ENCODE measurements at regions not wholly inside any gene's neighbourhood (a gene's known extent, or its start where the extent isn't known, plus 50 kb on each side); places are given as distances from the start of the nearest gene placed in this dataset.

DNA sequence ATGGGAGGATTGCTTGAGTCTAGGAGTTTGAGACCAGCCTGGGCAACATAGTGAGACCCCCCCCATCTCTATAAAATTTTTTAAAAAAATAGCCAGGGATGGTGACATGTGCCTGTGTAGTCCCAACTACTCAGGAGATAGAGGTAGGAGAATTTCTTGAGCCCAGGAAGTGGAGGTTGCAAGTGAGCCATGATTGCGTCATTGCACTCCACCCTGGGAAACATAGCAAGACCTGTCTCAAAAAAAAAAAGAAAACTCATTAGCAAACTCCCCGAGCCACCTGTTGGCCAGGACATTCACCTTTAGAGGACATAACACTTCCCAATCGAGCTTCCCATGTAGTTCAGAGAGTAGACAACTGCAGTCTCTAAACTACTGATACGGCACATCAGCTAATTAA lies 274.2 kb downstream of the ABCC12 start:
- TF ChIP-seq CTCF (conservative IDR thresholded peaks at IDR 0.05 in 1 of 2, IDR thresholded peaks at IDR 0.05 in 1 of 2; ENCODE audit: extremely low read depth in 1 of 2, insufficient read depth in 1 of 2, low read depth in 1 of 2, low read length in 2 of 2) (no peak), EZH2 (IDR thresholded peaks at IDR 0.05; ENCODE audit: borderline replicate concordance, low read length) (no peak)

Data from mammary epithelial cell (primary cell).